GM18858 (cell line): ENCODE measurements at regions not wholly inside any gene's neighbourhood (a gene's known extent, or its start where the extent isn't known, plus 50 kb on each side); places are given as distances from the start of the nearest gene placed in this dataset.

Experiments
- ATAC-seq: cut with Tn5 transposase; IDR thresholded peaks from one replicate; pipeline ENCODE4 v1.9.1; 2021; ENCODE audit not compliant: unreplicated experiment

- ATAC-seq, result no peak
Measured at GRCh38 chr16:51443934-51444333, 292.9 kb upstream of the SALL1 start.

- no peak for ATAC-seq
Measured at GRCh38 chr16:51442141-51442870, 291.2 kb upstream of the SALL1 start.

- no peak for ATAC-seq
Measured at GRCh38 chr16:51440131-51440889, 289.2 kb upstream of the SALL1 start.

GRCh38 chr16:51439271-51439670 lies 288.2 kb upstream of the SALL1 start:
- ATAC-seq, result no peak

GRCh38 chr16:51436742-51437141 lies 285.7 kb upstream of the SALL1 start:
- ATAC-seq, result no peak

GRCh38 chr16:51434567-51435198 lies 283.6 kb upstream of the SALL1 start:
- ATAC-seq, result no peak

GRCh38 chr16:51433599-51433998 lies 282.5 kb upstream of the SALL1 start:
- ATAC-seq, result no peak

- no peak for ATAC-seq
Measured at GRCh38 chr16:51431517-51432241, 280.6 kb upstream of the SALL1 start.

- no peak for ATAC-seq
Measured at GRCh38 chr16:51430716-51431369, 279.8 kb upstream of the SALL1 start.

GRCh38 chr16:51429041-51429440 lies 278.0 kb upstream of the SALL1 start:
- no peak for ATAC-seq

- no peak for ATAC-seq
Measured at GRCh38 chr16:51427085-51427484, 276.0 kb upstream of the SALL1 start.

- no peak for ATAC-seq
Measured at GRCh38 chr16:51426276-51426675, 275.2 kb upstream of the SALL1 start.

- ATAC-seq, result no peak
Measured at GRCh38 chr16:51420247-51420646, 269.2 kb upstream of the SALL1 start.

GRCh38 chr16:51419768-51420167 lies 268.7 kb upstream of the SALL1 start:
- ATAC-seq, result no peak

GRCh38 chr16:51418258-51418657 lies 267.2 kb upstream of the SALL1 start:
- ATAC-seq, result no peak

- no peak for ATAC-seq
Measured at GRCh38 chr16:51416926-51417325, 265.9 kb upstream of the SALL1 start.

- no peak for ATAC-seq
Measured at GRCh38 chr16:51410125-51410524, 259.1 kb upstream of the SALL1 start.

GRCh38 chr16:51409001-51409675 lies 258.1 kb upstream of the SALL1 start:
- no peak for ATAC-seq

- no peak for ATAC-seq
Measured at GRCh38 chr16:51408357-51408756, 257.3 kb upstream of the SALL1 start.

GRCh38 chr16:51407921-51408320 lies 256.9 kb upstream of the SALL1 start:
- ATAC-seq, result no peak
